ENCODE measurements at regions not wholly inside any gene's neighbourhood (a gene's known extent, or its start where the extent isn't known, plus 50 kb on each side); places are given as distances from the start of the nearest gene placed in this dataset.
"Not testable (repeated sequence)": the region's sequence is repeated elsewhere in the genome, so short reads cannot be mapped to it uniquely, and the experiment has no call there.

DNA sequence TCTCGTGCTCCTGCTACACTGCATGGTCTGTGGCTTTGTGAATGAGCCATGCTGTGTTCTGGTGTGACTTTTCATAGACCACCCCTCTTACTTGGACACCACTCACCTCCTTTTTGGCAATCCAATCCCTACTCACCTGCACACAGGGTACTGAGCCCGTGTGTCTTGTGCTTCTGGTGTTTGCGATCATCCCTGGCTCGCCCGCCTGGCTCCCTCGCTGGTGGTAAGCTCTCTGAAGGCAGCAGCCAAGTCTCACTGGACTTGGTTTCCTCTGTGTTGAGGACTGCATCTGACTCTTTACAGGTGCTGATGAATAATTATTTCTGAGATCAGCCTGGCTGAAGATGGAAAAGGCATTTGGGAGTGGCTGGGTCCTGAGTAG is 276.8 kb downstream of the TSN start:
- CTCF ChIA-PET = no interaction called here
- no peak for DNase-seq (ENCODE audit: low spot score)
- POLR2A ChIA-PET (ENCODE audit: low non-redundant PET) = no interaction called here
- TF ChIP-seq, protein P1, sequence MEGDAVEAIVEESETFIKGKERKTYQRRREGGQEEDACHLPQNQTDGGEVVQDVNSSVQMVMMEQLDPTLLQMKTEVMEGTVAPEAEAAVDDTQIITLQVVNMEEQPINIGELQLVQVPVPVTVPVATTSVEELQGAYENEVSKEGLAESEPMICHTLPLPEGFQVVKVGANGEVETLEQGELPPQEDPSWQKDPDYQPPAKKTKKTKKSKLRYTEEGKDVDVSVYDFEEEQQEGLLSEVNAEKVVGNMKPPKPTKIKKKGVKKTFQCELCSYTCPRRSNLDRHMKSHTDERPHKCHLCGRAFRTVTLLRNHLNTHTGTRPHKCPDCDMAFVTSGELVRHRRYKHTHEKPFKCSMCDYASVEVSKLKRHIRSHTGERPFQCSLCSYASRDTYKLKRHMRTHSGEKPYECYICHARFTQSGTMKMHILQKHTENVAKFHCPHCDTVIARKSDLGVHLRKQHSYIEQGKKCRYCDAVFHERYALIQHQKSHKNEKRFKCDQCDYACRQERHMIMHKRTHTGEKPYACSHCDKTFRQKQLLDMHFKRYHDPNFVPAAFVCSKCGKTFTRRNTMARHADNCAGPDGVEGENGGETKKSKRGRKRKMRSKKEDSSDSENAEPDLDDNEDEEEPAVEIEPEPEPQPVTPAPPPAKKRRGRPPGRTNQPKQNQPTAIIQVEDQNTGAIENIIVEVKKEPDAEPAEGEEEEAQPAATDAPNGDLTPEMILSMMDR (conservative IDR thresholded peaks at IDR 0.05; ENCODE audit: low read depth) = no peak
- H3K27ac ChIP-seq = no peak overlapping the region

DNA sequence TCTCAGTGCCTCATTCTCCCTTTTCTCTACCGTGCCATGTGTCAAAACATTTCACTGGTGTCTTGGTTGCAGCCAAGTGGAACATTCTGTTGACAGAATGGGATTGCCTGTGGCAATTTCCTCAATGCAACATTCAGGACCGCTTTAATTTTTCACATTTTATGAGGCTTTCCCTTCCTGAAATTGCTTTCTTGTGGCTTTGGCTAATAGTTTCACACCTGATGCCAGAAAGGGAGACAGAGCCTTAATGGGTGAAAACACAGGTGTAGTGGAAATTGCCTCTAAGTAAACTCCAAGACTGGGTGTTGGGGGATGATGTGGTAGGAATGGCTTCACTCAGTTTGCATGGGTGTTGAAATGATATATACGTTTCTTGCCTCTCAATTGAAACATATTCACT is 278.3 kb downstream of the TSN start:
- TF ChIP-seq, protein P1 (conservative IDR thresholded peaks at IDR 0.05; ENCODE audit: low read depth) = no peak
- ChIA-PET CTCF (no interaction called here), POLR2A (ENCODE audit: low non-redundant PET) (no interaction called here)
- no peak overlapping the region for H3K27ac ChIP-seq
- DNase-seq (ENCODE audit: low spot score) = no peak

DNA sequence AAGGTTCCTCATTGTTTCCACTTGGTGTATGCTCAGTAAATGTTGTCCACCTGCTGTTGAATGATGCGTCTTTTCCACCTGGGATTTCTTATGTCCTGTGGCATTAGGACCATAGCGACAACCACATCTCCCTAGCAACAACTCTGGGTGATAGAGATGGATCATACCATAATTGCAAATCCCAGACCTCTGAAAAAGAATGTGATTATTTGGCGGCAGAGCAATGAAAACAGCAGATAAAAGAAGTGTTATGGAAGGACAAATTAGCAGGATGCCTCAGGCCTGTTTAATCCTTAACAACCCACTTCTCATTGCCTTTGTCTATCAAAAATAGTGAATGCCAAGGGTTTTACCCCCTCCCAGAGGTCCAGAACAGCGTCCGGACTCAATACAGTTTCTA is 278.9 kb downstream of the TSN start:
- no peak overlapping the region for H3K27ac ChIP-seq
- POLR2A ChIA-PET (ENCODE audit: low non-redundant PET) = no interaction called here

DNA sequence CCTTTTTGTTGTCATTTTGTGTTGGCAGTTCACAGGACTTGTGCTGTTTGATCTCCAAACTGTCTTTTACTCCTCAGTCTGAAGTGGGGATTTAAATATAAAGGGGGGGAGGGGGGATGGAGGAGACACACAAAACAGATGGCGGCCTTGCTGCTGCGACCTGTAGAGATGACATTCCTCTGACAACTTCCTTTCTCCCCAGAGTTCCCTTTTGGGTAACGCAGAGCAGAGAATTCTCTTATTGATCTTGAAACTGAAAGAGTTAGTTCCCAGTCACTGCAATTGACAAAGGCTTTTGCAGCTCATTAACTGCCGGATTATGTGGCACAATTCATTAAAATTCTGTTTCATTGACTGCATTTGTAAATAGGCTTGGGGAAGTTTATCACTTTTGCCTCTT is 279.3 kb downstream of the TSN start:
- TF ChIP-seq, protein P1 (conservative IDR thresholded peaks at IDR 0.05; ENCODE audit: low read depth) = no peak
- no peak for DNase-seq (ENCODE audit: low spot score)
- H3K27ac ChIP-seq = no peak overlapping the region
- ChIA-PET CTCF (interaction anchor here (0.6 kb wide), 1 partner anchor 60 kb away, joined by 3 read pairs; no protein-coding TSS in a partner anchor), POLR2A (ENCODE audit: low non-redundant PET) (no interaction called here)

More for the DNA sequence above, 278.9 kb downstream of the TSN start:
- CTCF ChIA-PET = interaction anchor here (0.6 kb wide), 1 partner anchor 59 kb away, joined by 3 read pairs; no protein-coding TSS in a partner anchor
- TF ChIP-seq, protein P1 (conservative IDR thresholded peaks at IDR 0.05; ENCODE audit: low read depth) = no peak
- no peak for DNase-seq (ENCODE audit: low spot score)

DNA sequence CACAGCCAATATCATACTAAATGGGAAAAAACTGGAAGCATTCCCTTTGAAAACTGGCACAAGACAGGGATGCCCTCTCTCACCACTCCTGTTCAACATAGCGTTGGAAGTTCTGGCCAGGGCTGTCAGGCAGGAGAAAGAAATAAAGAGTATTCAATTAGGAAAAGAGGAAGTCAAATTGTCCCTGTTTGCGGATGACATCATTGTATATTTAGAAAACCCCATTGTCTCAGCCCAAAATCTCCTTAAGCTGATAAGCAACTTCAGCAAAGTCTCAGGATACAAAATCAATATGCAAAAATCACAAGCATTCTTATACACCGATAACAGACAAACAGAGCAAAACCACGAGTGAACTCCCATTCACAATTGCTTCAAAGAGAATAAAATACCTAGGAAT is 283.4 kb downstream of the TSN start:
- DNase-seq (ENCODE audit: low spot score); POLR2A ChIA-PET (ENCODE audit: low non-redundant PET); CTCF ChIA-PET; H3K27ac ChIP-seq: not testable (repeated sequence)

DNA sequence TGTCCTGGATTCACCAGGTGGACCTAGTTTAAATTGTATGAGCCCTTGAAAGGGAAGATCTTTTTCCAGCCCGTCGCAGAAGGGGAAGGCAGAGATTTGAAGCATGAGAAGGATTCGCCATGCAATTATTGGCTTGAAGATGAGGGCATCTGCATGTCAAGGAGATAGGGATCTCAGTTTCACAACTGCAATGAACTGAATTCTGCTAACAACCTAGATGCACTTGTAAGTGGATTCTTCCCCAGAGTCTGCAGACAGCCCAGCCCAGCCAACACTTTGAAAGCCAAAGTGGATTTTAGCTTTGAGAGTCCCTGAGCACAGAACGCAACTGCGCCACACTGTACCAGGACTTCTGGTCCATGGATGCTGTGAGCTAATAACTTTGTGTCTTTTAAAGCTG is 286.0 kb downstream of the TSN start:
- H3K27ac ChIP-seq = no peak overlapping the region
- no peak for DNase-seq (ENCODE audit: low spot score)
- POLR2A ChIA-PET (ENCODE audit: low non-redundant PET) = no interaction called here
- CTCF ChIA-PET = no interaction called here
- TF ChIP-seq, protein P1 (conservative IDR thresholded peaks at IDR 0.05; ENCODE audit: low read depth) = no peak

DNA sequence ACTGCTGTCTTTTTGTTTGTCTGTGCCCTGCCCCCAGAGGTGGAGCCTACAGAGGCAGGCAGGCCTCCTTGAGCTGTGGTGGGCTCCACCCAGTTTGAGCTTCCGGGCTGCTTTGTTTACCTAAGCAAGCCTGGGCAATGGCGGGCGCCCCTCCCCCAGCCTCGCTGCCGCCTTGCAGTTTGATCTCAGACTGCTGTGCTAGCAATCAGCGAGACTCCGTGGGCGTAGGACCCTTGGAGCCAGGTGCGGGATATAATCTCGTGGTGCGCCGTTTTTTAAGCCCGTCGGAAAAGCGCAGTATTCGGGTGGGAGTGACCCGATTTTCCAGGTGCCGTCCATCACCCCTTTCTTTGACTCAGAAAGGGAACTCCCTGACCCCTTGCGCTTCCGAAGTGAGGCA is 296.2 kb downstream of the TSN start:
- H3K27ac ChIP-seq; CTCF ChIA-PET; POLR2A ChIA-PET (ENCODE audit: low non-redundant PET); DNase-seq (ENCODE audit: low spot score): not testable (repeated sequence)

DNA sequence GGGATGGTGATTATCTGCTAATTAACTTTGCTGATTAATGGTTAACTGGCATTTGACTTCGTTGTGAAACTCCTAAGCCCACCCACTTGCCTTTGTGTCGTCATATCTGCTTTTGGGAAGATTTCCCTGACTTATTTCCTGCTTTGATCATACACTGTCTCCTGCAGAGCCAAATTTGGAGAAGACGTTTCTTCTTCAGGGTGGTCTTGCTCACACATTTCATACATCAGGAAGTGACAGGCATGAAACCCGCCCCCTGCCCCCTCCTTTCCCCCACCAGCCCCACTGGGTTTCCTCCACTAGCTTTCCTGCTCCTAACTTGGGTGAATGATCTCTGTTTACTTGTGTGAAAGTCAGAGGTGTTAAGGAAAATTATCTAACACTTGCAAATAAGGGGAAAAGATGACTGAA is 300.1 kb downstream of the TSN start:
- no peak for DNase-seq (ENCODE audit: low spot score)
- ChIA-PET POLR2A (ENCODE audit: low non-redundant PET) (no interaction called here), CTCF (interaction anchor here (0.6 kb wide), 1 partner anchor 1028 kb away, joined by 3 read pairs; no protein-coding TSS in a partner anchor)
- TF ChIP-seq, protein P1 (conservative IDR thresholded peaks at IDR 0.05; ENCODE audit: low read depth) = no peak
- H3K27ac ChIP-seq = no peak overlapping the region
